Neuron (in vitro differentiated cells): ENCODE measurements at regions not wholly inside any gene's neighbourhood (a gene's known extent, or its start where the extent isn't known, plus 50 kb on each side); places are given as distances from the start of the nearest gene placed in this dataset.

ENCODE experiments used
- H2AFZ ChIP-seq: one replicate; pipeline ENCODE4 v1.6.1; 2013; ENCODE audit warnings: low read depth, mild to moderate bottlenecking, inconsistent platforms, low read length, moderate library complexity
- H3K27me3 ChIP-seq: one replicate; pipeline ENCODE4 v1.6.1; 2013; ENCODE audit warnings: low read length; ENCODE audit not compliant: insufficient read depth
- H3K36me3 ChIP-seq: one replicate; pipeline ENCODE4 v1.6.1; 2013; ENCODE audit warnings: low read length; ENCODE audit not compliant: insufficient read depth
- H3K4me1 ChIP-seq: one replicate; pipeline ENCODE4 v1.6.1; 2013; ENCODE audit warnings: low read length; ENCODE audit not compliant: insufficient read depth
- H3K4me3 ChIP-seq: 2 replicates; pipeline ENCODE4 v1.5.1; 2013; ENCODE audit warnings: mild to moderate bottlenecking, low read length, moderate library complexity
- H3K9me3 ChIP-seq: one replicate; pipeline ENCODE4 v1.6.1; 2013; ENCODE audit warnings: low read length

GRCh38 chr6:166075925-166076324, 91.7 kb downstream of the TBXT start:
- no peaks in the 10 kb centered on the region for H3K36me3 ChIP-seq
- H3K4me1 ChIP-seq = no peaks in the 10 kb centered on the region
- H3K4me3 ChIP-seq = no peak overlapping the region
- H3K9me3 ChIP-seq = no peaks in the 10 kb centered on the region
- no peak overlapping the region for H2AFZ ChIP-seq
- H3K27me3 ChIP-seq = peaks cover 6% of the 10 kb centered on the region

GRCh38 chr6:166075186-166075585, 92.5 kb downstream of the TBXT start:
- H3K9me3 ChIP-seq = no peaks in the 10 kb centered on the region
- no peaks in the 10 kb centered on the region for H3K36me3 ChIP-seq
- peaks cover 6% of the 10 kb centered on the region for H3K27me3 ChIP-seq
- H2AFZ ChIP-seq = no peak overlapping the region
- no peak overlapping the region for H3K4me3 ChIP-seq
- no peaks in the 10 kb centered on the region for H3K4me1 ChIP-seq

GRCh38 chr6:166073082-166073481, 94.6 kb downstream of the TBXT start:
- H3K9me3 ChIP-seq = no peaks in the 10 kb centered on the region
- H3K4me3 ChIP-seq = no peak overlapping the region
- H3K4me1 ChIP-seq = no peaks in the 10 kb centered on the region
- H3K27me3 ChIP-seq = peaks cover 6% of the 10 kb centered on the region
- H3K36me3 ChIP-seq = no peaks in the 10 kb centered on the region
- H2AFZ ChIP-seq = no peak overlapping the region

- Histone ChIP-seq H2AFZ (no peak overlapping the region), H3K9me3 (peaks cover 3% of the 10 kb centered on the region), H3K36me3 (no peaks in the 10 kb centered on the region), H3K4me3 (no peak overlapping the region), H3K4me1 (no peaks in the 10 kb centered on the region), H3K27me3 (peaks cover 2% of the 10 kb centered on the region)
Measured at GRCh38 chr6:166068768-166069167, 98.9 kb downstream of the TBXT start.

GRCh38 chr6:166058064-166058739, 109.4 kb downstream of the TBXT start:
- Histone ChIP-seq H2AFZ (no peak overlapping the region), H3K4me1 (no peaks in the 10 kb centered on the region), H3K4me3 (no peak overlapping the region), H3K36me3 (no peaks in the 10 kb centered on the region), H3K27me3 (no peaks in the 10 kb centered on the region), H3K9me3 (peaks cover 2% of the 10 kb centered on the region)

- no peaks in the 10 kb centered on the region for H3K4me1 ChIP-seq
Measured at GRCh38 chr6:166057431-166057830, 110.2 kb downstream of the TBXT start.

GRCh38 chr6:166056637-166057036, 111.0 kb downstream of the TBXT start:
- no peaks in the 10 kb centered on the region for H3K4me1 ChIP-seq

More at GRCh38 chr6:166057431-166057830, 110.2 kb downstream of the TBXT start:
- no peak overlapping the region for H2AFZ ChIP-seq
- H3K9me3 ChIP-seq = peaks cover 2% of the 10 kb centered on the region
- no peaks in the 10 kb centered on the region for H3K36me3 ChIP-seq
- no peaks in the 10 kb centered on the region for H3K27me3 ChIP-seq
- no peak overlapping the region for H3K4me3 ChIP-seq

GRCh38 chr6:166055801-166056200, 111.8 kb downstream of the TBXT start:
- Histone ChIP-seq H3K4me1 (no peaks in the 10 kb centered on the region), H3K27me3 (no peaks in the 10 kb centered on the region), H3K36me3 (no peaks in the 10 kb centered on the region), H3K4me3 (no peak overlapping the region), H3K9me3 (peaks cover 2% of the 10 kb centered on the region), H2AFZ (no peak overlapping the region)

More at GRCh38 chr6:166056637-166057036, 111.0 kb downstream of the TBXT start:
- Histone ChIP-seq H3K4me3 (no peak overlapping the region), H3K27me3 (no peaks in the 10 kb centered on the region), H3K9me3 (peaks cover 2% of the 10 kb centered on the region), H2AFZ (no peak overlapping the region), H3K36me3 (no peaks in the 10 kb centered on the region)

- H3K9me3 ChIP-seq = peaks cover 2% of the 10 kb centered on the region
- H3K27me3 ChIP-seq = no peaks in the 10 kb centered on the region
- no peak overlapping the region for H2AFZ ChIP-seq
- H3K4me3 ChIP-seq = no peak overlapping the region
- H3K36me3 ChIP-seq = no peaks in the 10 kb centered on the region
- H3K4me1 ChIP-seq = no peaks in the 10 kb centered on the region
Measured at GRCh38 chr6:166052837-166053236, 114.8 kb downstream of the TBXT start.

- Histone ChIP-seq H3K36me3 (no peaks in the 10 kb centered on the region), H3K27me3 (no peaks in the 10 kb centered on the region), H3K4me3 (no peak overlapping the region), H2AFZ (no peak overlapping the region), H3K9me3 (peaks cover 2% of the 10 kb centered on the region), H3K4me1 (peaks cover 4% of the 10 kb centered on the region)
Measured at GRCh38 chr6:166050559-166050958, 117.1 kb downstream of the TBXT start.

- H3K9me3 ChIP-seq = no peaks in the 10 kb centered on the region
- peaks cover 4% of the 10 kb centered on the region for H3K4me1 ChIP-seq
- H3K4me3 ChIP-seq = no peak overlapping the region
- H3K27me3 ChIP-seq = no peaks in the 10 kb centered on the region
- H2AFZ ChIP-seq = no peak overlapping the region
- no peaks in the 10 kb centered on the region for H3K36me3 ChIP-seq
Measured at GRCh38 chr6:166046982-166047381, 120.7 kb downstream of the TBXT start.

- no peaks in the 10 kb centered on the region for H3K9me3 ChIP-seq
- H3K4me3 ChIP-seq = no peak overlapping the region
- H3K36me3 ChIP-seq = no peaks in the 10 kb centered on the region
- peaks cover 4% of the 10 kb centered on the region for H3K4me1 ChIP-seq
- no peaks in the 10 kb centered on the region for H3K27me3 ChIP-seq
- no peak overlapping the region for H2AFZ ChIP-seq
Measured at GRCh38 chr6:166046226-166046625, 121.4 kb downstream of the TBXT start.

- Histone ChIP-seq H3K36me3 (no peaks in the 10 kb centered on the region), H3K27me3 (no peaks in the 10 kb centered on the region), H3K4me3 (no peak overlapping the region), H3K4me1 (peaks cover 4% of the 10 kb centered on the region), H2AFZ (no peak overlapping the region), H3K9me3 (no peaks in the 10 kb centered on the region)
Measured at GRCh38 chr6:166045860-166046200, 121.8 kb downstream of the TBXT start.
